DOHH2 (cell line): ENCODE measurements at regions not wholly inside any gene's neighbourhood (a gene's known extent, or its start where the extent isn't known, plus 50 kb on each side); places are given as distances from the start of the nearest gene placed in this dataset.

ENCODE experiments used
- H3F3A ChIP-seq: fragments of 200-600 bp; sonication (generic), shearing (Covaris generic); 2 replicates; pipeline ENCODE4 v1.6.0; 2016; ENCODE audit warnings: antibody characterized with exemption, mild to moderate bottlenecking; ENCODE audit not compliant: control insufficient read depth, insufficient read depth
- H3K27ac ChIP-seq: fragments of 200-600 bp; sonication (generic); 2 replicates; pipeline ENCODE4 v1.5.1; 2014; ENCODE audit warnings: low read depth, mild to moderate bottlenecking, low read length, moderate library complexity
- H3K27me3 ChIP-seq: fragments of 200-600 bp; sonication (generic); 2 replicates; pipeline ENCODE4 v1.6.1; 2014; ENCODE audit warnings: mild to moderate bottlenecking, low read length, mixed read lengths; ENCODE audit not compliant: control insufficient read depth
- H3K36me3 ChIP-seq: fragments of 200-600 bp; sonication (generic); 2 replicates; pipeline ENCODE4 v1.6.1; 2014; ENCODE audit warnings: mild to moderate bottlenecking, low read length, moderate library complexity, mixed read lengths; ENCODE audit not compliant: control insufficient read depth
- H3K4me1 ChIP-seq: fragments of 200-600 bp; sonication (generic); 2 replicates; pipeline ENCODE4 v1.6.1; 2014; ENCODE audit warnings: mild to moderate bottlenecking, low read length, mixed read lengths; ENCODE audit not compliant: control insufficient read depth
- H3K4me2 ChIP-seq: fragments of 200-600 bp; sonication (generic); 2 replicates; pipeline ENCODE4 v1.6.0; 2014; ENCODE audit warnings: mild to moderate bottlenecking, low read length, moderate library complexity
- H3K4me3 ChIP-seq: fragments of 200-600 bp; sonication (generic); 2 replicates; pipeline ENCODE4 v1.5.1; 2014; ENCODE audit warnings: mild to moderate bottlenecking, low read length, mixed read lengths
- H3K79me2 ChIP-seq: fragments of 200-600 bp; sonication (generic); 2 replicates; pipeline ENCODE4 v1.6.1; 2014; ENCODE audit warnings: mild to moderate bottlenecking, low read length, mixed read lengths; ENCODE audit not compliant: control insufficient read depth
- H3K9me2 ChIP-seq: fragments of 200-600 bp; sonication (generic); replicated peaks from 2 replicates; pipeline ENCODE4 v1.6.1; 2014; ENCODE audit warnings: mild to moderate bottlenecking, low read length, mixed read lengths; ENCODE audit not compliant: control insufficient read depth
- H3K9me3 ChIP-seq: fragments of 200-600 bp; sonication (generic); 2 replicates; pipeline ENCODE4 v1.6.1; 2014; ENCODE audit warnings: antibody characterized with exemption, low read length, mixed read lengths; ENCODE audit not compliant: control insufficient read depth, insufficient read depth
- H4K20me1 ChIP-seq: fragments of 200-600 bp; sonication (generic); 2 replicates; pipeline ENCODE4 v1.6.0; 2014; ENCODE audit warnings: low read depth, mild to moderate bottlenecking, antibody characterized with exemption, low read length, moderate library complexity; ENCODE audit not compliant: control insufficient read depth, insufficient read depth
- CTCF ChIP-seq: fragments of 200-600 bp; sonication (generic); IDR thresholded peaks from one replicate; pipeline ENCODE4 v1.5.1; 2014; ENCODE audit warnings: antibody characterized with exemption, mild to moderate bottlenecking, low read depth, low read length; ENCODE audit not compliant: poor library complexity, severe bottlenecking
- EZH2phosphoT487 ChIP-seq: fragments of 200-600 bp; sonication (generic); IDR thresholded peaks from 2 replicates; pipeline ENCODE4 v1.6.1; 2017; ENCODE audit warnings: borderline replicate concordance, mild to moderate bottlenecking, antibody characterized with exemption, low read length, moderate library complexity, mixed read lengths

DNA sequence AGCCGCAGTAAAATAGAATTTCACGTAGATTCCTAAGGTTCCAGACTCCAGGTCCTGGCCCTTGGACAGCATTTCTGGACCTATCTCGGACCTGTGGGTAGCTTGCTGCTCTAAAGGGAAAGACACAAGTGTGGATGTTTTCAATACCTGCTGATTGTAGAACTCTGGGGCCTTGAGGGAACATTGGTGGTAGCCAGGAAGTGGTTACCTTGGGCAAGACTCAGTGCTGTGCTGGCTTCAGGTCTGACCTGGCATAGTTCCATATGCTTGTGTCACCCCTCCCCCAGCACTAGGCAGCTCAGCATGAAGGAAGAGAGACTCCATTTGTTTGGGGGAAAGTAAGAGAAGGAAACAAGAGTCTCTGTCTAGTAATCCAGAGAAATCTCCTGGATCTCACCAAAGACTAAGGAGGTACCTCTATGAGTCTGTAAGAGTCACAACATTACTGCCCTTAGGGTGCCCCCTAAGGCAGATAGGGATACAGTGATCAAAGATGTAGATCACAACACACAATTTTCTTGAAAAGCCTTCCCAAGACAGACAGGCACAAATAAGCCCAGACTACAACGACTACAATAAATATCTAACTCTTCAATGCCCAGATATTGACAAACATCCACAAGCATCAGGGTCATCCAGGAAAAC, 398.8 kb downstream of the TGFB2 start:
- no peaks in the 10 kb centered on the region for H4K20me1 ChIP-seq
- no peak overlapping the region for H3K27ac ChIP-seq
- no peaks in the 10 kb centered on the region for H3K9me3 ChIP-seq
- H3K4me2 ChIP-seq, result no peak overlapping the region
- no peaks in the 10 kb centered on the region for H3K36me3 ChIP-seq
- no peaks in the 10 kb centered on the region for H3K4me1 ChIP-seq
- no peak overlapping the region for H3K4me3 ChIP-seq
- TF ChIP-seq EZH2phosphoT487 (no peak), CTCF (no peak)
- H3K9me2 ChIP-seq, result no peaks in the 10 kb centered on the region
- no peaks in the 10 kb centered on the region for H3K79me2 ChIP-seq
- H3K27me3 ChIP-seq, result no peaks in the 10 kb centered on the region
- H3F3A ChIP-seq, result no peaks in the 10 kb centered on the region

- no peaks in the 10 kb centered on the region for H4K20me1 ChIP-seq
- no peak overlapping the region for H3K27ac ChIP-seq
- no peaks in the 10 kb centered on the region for H3F3A ChIP-seq
- H3K9me3 ChIP-seq, result no peaks in the 10 kb centered on the region
- no peak overlapping the region for H3K4me3 ChIP-seq
- no peaks in the 10 kb centered on the region for H3K27me3 ChIP-seq
- H3K36me3 ChIP-seq, result no peaks in the 10 kb centered on the region
- no peaks in the 10 kb centered on the region for H3K9me2 ChIP-seq
- no peak overlapping the region for H3K4me2 ChIP-seq
- TF ChIP-seq EZH2phosphoT487 (no peak), CTCF (no peak)
- H3K4me1 ChIP-seq, result no peaks in the 10 kb centered on the region
- H3K79me2 ChIP-seq, result no peaks in the 10 kb centered on the region
Measured at GRCh38 chr1:218748071-218748470, 402.9 kb downstream of the TGFB2 start.

GRCh38 chr1:218750216-218750970, 405.3 kb downstream of the TGFB2 start:
- H4K20me1 ChIP-seq, result no peaks in the 10 kb centered on the region
- no peaks in the 10 kb centered on the region for H3K9me2 ChIP-seq
- H3K27ac ChIP-seq, result no peak overlapping the region
- no peaks in the 10 kb centered on the region for H3K79me2 ChIP-seq
- no peak overlapping the region for H3K4me3 ChIP-seq
- H3F3A ChIP-seq, result no peaks in the 10 kb centered on the region
- no peaks in the 10 kb centered on the region for H3K36me3 ChIP-seq
- no peaks in the 10 kb centered on the region for H3K27me3 ChIP-seq
- no peak overlapping the region for H3K4me2 ChIP-seq
- no peak for TF ChIP-seq EZH2phosphoT487
- no peak for TF ChIP-seq CTCF
- H3K9me3 ChIP-seq, result no peaks in the 10 kb centered on the region
- H3K4me1 ChIP-seq, result no peaks in the 10 kb centered on the region
